ENCODE measurements at regions not wholly inside any gene's neighbourhood (a gene's known extent, or its start where the extent isn't known, plus 50 kb on each side); places are given as distances from the start of the nearest gene placed in this dataset.
"Not testable (repeated sequence)": the region's sequence is repeated elsewhere in the genome, so short reads cannot be mapped to it uniquely, and the experiment has no call there.

DNA sequence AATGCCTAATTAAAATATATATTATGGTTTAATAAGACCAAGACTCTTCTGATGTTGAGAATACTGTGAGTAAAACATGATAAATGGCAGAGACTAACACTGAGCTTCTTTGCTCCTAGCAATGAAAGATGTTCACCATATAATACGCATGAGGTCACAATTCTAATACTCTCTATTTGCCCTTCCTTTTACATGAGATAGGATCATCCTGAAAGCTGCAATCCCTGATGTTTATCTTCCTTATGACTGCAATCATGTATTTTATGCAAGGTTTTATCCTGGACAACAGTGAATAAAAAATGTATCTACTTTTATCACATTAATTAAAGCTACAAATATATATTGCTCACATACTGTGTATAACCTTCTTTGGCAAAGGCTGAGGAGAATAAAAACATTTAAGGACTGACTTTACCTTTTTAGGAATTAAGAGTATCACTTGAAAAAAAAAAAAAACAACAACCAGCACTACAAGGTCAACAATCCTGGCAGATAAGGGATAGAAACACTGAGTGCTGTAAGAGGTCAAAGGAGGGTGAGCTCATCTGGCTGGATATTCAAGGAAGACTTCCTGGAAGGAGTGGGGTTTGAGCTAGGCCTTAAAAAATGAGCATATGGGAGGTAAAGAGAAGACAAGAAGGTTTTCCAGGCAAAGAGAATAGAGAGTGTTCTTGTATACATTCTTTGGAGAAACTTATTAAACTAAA, 99.9 kb downstream of the AREG start:
- DNase-seq, result no peak

DNA sequence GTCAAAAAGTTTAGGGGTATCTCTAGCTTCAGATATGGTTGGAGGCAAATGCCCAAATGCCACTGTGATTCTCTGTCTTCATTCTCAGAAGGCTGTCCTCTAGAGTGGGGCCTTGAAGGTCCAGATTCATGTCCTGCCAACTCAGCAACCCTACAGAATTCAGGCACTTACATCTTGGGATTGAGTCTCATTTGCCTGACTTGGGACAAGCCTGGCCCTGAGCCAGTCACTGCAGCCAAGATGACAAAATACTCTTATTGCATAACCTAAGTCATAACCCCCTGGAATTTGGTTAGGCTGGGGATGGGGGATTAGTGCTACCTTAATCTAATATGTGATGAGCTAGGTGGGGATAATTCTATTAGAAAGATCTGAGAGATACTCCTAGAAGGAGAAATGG, 100.5 kb downstream of the AREG start:
- DNase-seq, result no peak

DNA sequence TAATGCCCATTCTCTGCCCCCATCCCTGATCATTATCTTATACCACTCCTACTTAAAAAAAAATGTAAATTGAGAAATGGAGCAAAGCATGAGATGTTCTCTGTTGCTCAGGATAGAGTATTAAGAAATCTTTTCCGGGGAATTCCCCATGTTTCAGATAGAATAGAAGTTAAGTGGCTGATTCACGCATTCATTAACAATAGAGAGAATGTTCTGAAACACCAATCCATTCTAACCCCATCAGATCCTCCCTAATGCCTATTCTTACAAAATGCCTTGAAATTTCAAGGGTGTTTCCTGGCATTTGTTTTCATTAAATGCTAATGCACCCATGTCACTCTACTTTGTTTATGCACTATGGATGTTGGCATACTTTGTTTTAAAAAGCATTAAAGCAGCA, 101.1 kb downstream of the AREG start:
- DNase-seq, result no peak

DNA sequence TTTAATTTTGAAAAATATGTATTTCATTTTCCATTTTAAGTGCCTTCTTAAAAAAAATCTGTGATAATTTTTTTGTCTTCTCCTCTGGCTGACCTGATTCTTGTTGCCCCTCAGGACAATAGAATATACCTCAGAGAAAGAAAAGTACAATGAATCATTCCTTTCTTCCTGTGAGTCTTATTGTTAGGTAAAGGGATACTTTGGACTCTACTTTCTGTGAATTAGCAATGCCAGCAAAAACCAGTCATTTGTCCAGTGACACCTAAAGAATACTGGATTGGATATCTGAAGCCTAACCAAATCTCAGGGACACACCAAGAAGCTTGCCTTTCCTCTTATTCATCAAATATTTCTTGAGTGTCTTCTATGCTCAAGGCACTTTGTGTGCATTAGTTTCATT, 102.1 kb downstream of the AREG start:
- no peak for DNase-seq

DNA sequence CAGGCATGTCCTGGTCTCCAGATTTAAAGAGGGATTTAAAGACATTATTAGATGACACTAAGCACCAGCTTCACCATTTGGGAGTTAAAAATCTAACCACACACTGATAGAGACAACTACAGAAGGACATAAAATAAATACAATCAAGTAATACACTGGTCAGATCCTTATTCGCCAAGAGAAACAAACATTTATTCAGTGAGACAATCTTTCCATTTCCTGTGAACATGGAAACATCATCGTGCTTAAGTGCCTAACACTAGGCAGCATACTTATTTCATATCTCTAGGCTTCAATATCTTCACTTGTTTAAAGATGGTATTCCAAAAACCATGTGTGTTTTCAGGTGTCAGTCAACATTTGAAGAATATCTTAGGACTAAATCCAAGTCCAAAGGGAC, 103.6 kb downstream of the AREG start:
- no peak for DNase-seq

DNA sequence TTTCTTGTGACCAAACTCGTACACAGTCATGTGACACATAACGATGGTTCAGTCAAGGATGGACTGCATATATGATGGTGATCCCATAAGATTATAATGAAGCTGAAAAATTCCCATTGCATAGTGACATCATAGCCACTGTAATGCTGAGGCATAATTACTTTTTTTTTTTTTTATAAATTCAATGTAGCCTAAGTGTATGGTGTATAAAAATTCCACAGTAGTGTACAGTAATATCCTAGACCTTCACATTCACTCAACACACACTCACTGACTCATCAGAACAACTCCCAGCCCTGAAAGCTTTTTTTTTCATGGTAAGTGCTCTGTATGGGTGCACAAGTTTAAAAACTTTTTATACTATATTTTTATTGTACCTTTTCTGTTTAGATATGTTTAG, 105.0 kb downstream of the AREG start:
- DNase-seq, result no peak

DNA sequence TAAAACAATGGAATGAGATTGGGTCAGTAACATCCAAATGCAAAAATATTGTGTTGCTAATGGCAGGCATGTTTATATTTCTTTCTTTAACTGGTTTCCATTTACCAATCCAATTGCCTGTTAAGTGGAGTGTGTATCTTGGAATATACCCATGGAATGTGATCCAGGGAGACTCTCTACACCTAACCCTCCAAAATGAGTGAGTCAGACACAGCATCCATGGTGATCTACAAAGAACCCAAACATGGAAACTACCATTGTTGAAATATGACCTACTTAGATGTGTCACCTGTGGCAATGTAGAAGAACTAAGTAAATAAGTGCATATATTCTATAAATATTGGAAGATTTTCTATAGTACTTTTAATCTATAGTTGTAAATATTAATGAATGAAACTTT, 110.3 kb downstream of the AREG start:
- no peak for DNase-seq

DNA sequence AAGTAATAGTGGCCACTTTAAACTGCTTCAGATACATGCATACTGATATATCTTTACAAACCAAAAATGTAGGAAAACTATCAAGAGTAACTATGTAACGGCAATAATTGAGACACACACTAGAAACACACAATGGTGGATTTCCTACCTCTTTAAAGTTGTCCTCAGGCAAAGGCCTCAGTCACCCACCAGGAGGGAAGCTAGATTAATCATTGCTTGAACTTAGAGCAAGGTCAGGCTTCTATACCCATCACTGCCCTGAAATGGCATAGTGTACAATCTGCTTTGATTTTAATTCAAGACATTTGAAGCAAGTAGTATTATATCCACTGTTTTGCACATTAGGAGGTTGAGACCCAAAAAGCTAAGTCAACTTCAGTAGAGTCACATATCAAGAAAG, 110.9 kb downstream of the AREG start:
- DNase-seq, result no peak

DNA sequence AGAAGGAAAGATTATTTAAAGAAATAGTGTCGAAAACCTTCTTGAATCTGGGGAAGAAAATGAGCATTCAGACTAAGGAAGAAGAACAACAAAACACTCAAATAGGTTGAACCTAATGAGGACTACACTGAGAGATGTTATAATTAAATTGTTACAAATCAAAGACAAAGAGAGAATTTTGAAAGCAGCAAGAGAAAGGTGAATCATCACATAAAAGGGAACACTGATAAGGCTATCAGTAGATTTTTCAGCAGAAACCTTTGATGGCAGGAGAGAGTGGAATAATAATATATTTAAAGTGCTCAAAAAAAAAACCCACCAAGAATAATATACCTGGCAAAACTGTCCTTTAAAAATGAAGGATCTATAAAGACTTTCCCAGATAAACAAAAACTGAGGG, 114.9 kb downstream of the AREG start:
- DNase-seq, result no peak

DNA sequence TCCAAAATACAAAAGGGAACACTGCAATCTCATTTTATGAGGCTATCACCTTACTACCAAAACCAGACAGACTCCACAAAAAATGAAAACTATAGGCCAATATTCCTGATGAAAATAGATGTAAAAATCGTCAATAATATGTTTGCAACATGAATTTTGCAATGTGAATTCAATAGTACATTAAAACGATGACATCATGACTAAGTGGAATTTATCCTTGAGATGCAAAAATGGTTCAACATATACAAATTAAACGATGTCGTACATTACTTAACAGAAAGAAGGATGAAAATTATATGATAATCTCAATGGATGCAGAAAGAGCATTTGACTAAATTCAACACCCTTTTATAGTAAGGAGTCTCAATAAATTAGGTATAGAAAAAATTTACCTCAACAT, 123.0 kb downstream of the AREG start:
- no peak for DNase-seq

DNA sequence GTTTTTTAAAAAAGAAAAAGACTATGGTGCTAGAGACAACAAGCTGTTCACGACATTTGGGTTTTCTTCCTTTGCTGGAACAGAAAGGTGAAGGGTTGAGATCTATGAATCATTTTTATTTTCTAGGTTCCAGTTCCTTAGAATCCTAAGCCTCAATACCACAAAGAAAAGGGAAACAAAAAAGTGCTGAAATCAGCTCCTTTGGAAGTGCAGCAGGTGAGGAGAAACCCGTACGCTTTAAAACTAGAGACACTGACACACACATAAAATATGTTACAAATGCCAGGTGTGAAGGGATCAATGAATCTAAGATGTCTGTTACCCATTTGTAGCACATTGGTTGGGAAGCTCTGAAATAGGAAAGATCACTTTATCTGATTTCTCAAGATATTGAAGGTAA, 125.2 kb downstream of the AREG start:
- no peak for DNase-seq

DNA sequence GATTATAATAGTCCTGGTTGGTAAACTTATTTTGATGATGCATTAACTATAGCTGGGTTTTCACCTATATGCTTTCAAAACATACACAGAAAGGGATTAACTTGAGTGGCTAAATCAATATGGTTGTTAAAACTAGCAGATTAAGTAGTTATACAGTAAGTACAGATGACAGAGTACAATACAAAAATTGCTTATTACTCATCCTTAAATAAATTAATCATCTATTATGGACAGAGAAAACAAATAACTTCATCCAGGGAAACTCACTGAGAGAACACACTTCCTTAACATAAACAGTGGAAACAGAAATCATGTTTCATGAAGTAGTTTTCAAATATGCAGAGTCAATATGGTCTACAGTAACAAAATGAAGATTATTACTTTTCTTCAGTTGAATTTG, 133.4 kb downstream of the AREG start:
- no peak for DNase-seq

DNA sequence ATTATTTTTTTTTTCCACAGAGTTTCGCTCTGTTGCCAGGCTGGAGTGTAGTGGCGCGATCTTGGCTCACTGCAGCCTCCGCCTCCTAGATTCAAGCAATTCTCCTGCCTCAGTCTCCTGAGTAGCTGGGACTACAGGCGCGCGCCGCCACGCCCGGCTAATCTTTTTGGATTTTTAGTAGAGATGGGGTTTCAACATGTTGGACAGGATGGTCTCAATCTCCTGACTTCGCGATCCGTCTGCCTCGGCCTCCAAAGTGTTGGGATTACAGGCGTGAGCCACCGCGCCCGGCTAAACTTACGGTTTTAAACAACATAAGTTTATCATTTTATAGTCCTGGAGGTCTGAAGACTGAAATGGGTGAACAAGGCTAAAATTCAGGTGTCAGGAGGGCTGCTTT, 133.9 kb downstream of the AREG start:
- not testable (repeated sequence) for DNase-seq

DNA sequence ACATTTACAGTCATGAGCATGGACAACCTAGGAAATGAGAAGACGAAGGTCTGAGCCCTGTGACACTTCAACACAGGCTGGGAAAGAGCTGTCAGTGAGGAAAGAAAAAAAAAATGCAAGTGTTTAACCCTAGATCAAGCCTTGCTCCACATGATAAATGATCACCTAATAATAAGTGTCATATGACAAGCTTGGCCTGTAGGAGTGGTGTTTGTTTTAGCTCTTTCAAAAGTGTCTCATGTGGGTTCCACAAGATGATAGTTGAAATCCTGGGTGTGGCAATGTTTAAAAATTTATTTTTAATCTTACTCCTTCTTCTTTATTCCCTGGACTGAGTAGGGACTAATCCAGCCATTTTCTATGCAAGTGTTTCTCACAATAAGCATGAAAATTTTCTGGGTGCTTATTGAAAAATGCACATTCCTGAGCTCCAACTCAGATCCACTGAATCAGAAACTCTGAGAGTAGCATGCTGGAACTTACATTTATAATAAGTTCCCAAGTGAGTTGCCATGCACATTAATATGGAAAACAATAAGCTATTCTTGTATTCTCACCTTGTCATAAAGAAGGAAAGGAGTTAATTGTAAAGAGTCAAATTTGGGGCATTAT, 138.3 kb downstream of the AREG start:
- no peak for DNase-seq

DNA sequence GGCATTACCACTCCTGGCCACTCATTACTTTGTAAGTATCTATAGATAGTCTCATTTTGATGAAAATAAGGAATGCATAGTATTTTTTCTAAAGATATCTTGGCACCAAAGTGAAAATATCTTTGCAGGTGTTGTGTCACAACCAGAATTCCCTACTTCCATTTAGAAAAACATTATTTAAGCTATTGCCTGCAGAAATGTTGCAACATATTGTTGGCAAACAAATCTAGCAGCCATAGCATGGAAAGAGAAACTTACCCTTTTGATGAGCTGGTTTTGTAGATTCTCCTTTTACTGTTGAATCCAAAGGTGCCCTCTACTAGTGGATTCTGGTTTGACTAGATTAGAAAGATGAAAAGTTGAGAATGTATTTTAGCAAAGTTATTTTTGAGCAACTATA, 138.8 kb downstream of the AREG start:
- DNase-seq, result no peak

DNA sequence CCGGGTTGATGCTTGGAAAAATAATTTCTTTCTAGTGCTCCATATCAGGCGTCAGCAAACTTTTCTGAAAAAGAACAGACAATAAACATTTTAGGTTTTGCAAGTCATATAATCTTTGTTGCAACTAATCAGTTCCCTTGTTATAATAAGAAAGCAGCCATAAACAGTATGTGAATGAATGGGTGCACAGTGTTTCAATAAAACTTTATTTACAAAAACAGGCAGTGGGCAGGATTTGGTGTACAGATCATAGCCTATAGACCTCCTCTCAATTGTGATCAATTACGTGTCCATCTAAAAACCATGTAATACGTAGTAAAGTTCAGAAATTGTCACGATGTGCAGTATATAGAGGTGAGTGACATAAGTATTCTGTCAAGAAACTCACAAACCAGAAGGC, 143.4 kb downstream of the AREG start:
- no peak for DNase-seq

DNA sequence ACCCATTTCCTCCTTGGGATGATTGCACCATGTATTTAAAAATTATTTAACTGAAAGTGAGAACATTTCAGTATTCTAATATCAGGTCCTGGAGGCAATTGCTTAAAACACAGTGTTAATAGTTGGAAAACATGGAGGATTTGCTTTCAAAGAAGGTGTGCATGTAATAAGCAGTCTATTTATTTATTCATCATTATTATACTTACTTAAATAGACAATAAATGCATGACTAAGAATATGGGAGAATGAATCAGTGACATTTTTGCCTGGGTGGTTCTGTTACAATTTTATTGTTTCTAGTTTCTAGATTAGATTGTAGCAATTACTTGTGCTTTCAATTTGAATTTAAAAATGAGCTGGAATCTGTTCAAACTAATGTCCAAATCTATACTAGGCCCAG, 145.5 kb downstream of the AREG start:
- DNase-seq, result no peak

DNA sequence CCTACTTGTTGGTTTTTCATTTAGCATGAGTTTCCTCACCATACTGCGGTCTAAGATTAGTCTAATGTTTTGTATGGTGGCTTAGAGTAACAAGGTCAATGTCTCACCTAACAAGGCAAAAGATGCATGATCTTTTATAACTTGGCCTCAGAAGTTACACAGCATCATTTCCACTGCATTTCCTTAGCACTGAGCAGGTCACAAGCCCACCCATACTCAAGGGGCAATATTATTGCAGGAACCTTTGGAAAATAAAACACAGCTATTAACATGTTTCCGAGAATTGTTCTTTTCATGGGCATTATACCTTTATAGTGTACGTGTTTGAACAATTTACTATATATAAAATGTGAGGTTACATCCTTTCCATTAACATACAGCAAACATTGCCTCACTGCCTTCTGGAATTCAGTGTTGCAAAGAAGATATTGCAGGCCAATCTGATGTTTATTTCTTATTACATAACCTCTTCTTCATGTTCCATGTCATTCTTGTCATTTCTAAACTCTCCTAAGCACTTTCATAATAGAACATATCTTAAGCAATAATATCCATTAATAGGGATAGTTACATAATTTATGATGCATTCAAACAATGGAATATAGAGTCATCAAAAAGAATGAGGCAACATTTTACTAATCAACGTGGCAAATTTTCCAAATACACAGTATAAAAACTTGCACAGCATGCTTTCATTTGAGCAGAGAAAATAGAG, 153.8 kb downstream of the AREG start:
- no peak for DNase-seq

DNA sequence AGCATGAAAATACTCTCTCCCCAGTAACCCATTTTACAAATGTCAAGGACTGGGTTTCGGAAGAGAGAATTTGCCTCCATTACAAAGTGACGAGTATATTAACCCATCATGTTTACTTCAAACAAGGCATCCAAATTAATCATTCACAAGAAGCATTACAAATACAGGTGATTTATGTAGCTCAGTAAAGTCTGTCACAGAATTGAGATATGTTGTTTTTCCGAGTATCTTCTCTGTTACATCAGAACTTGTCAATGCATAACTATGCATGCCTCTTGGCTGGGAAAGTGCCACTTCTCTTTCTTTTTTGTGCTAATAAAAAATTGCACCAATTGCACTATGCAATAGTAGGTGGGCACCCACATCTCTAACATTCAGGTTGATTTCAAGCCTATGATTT, 158.2 kb downstream of the AREG start:
- DNase-seq, result no peak

DNA sequence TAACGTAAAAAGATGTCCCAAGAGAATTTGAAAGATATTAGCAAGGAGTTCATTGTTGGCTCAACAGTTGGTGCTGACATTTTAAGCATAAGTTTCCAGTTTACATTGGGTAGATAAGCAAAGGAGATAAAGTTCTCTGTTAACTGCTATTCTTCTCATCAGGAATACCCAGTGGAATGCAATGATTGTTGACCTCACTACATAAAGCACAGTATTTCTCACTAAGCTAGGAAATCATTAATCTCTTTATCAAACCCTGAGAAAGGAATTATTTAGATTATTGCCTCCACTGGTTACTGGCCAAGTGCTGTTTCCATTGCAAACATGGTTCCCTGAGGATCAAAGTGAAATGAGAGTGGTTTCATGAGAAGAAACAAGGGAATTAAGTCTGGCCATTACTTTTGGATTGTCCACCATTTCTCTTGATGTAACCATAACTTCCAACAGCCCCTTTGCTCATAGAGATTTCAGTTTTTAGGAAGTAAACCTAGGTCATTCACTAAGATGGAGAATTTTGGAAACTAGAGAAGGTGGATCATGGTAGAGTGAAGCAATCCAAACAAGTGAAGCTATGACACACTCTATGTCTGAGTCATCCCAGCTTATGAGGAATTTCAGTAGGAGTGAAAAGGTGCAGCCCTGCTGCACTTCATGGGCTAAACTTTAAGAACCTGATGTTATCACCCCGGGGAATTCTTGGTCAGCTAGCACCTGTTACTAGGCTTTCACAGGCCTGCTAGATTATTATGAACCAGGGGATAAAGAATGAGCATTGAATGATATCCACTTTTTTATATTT, 163.4 kb downstream of the AREG start:
- no peak for DNase-seq

DNA sequence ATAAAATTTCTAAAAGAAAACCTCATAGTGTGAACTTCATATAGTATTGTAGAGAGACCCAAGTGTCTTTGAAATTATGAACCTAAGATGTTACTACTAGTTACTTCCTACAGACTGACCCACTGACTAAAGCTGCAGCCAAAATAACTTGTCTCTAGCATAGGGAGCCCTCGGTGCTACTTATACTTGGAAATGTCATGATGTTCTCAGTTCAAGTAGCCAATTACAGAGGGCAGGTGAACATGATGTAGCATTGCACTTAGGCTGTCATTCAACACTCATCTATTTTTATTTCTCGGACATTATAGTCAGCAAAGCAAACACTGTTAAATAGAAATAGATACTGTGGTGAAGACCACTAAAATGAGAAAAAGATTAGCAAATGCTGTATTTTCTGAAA, 165.6 kb downstream of the AREG start:
- DNase-seq, result no peak

DNA sequence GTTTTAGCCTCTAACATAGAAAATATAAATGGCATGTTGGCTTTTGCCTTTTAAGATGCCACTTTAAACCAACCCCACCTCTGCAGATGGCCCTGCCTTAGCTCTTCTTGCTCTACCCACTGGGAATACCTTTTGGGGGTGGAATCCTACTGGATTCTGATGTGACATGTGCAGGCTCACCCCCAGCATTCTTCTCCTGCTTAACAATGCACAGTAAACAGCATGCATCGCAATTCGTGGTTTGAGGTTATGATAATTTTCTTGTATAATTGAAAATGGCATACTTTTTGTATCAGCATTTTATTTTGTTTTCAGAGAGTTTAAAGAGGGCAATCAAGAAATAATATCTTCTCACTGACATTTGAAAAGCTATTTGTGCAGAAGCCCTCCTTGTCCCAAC, 167.9 kb downstream of the AREG start:
- no peak for DNase-seq

DNA sequence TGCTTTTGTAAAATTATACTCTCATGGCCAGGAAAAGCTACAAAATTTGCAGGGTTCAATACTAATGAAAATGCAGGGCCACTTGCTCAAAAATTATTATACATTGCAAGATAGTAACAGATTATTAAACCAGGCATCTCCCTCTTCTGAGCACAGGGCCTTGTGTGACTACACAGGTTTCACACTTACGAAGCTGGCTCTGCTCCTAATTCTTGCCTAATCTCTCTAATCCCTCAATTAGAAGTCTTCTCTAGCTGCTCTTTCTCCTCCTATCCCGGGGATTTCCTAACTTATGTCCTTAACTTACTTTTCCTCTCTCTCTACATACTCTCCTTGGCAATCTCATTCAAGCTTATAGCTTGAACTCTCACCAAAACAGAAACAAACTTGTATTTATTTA, 168.3 kb downstream of the AREG start:
- DNase-seq, result no peak

DNA sequence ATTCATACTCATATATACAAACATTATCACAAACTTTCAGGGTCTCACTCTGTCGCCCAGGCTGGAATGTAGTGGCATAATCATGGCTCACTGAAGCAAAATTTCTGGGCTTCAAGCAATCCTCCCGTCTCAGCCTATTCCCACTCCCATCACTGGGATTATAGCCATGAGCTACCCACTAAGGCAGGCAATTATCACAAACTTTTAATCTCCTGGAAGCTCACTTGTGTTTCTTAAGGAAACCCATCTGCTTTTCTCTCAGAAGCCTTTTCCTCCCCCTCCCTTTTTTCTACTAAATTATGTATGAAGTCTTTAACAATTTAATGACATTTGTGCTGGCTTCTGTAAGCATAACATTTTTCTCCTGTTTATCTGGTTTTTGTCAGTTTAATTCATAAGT, 170.5 kb downstream of the AREG start:
- no peak for DNase-seq
